ENCODE measurements at regions not wholly inside any gene's neighbourhood (a gene's known extent, or its start where the extent isn't known, plus 50 kb on each side); places are given as distances from the start of the nearest gene placed in this dataset.

DNA sequence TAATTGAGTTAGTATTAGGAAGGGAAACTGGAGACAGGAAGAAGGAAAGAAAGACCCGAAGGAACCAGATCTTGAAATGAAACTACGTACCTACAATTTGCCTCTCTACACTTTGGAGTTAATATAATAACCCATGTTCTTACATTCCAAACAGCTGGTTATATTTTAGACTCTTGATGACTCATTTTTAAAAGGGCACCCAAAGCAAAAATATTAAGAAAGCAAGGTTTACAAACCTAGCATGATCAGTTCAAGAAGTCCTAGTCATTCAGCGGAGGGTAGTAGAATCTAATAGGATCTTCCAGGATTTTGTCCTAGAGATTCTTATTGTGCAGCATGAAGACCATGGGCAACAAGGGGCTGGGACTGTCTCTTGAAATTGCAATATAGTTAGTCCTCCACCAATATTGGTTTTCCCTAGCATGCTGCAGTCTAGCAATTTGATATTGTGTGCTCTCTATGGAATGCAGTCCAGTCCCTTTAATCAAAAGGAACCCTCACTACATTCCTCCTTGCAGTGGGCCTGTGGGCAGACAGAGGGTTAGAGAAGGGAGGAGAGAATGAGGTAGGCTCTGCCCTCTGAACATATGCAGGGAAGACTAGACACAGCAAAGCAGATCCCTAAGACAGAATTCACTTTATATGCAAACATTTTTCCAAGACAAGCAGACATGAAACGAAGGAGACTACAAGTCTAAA, 230.3 kb downstream of the INHBA start:
- Histone ChIP-seq H3K27ac (ENCODE audit: low read depth, low read length, poor library complexity, severe bottlenecking) (no peak overlapping the region), H3K4me1 (ENCODE audit: insufficient read depth, low read length, poor library complexity, severe bottlenecking) (no peaks in the 10 kb centered on the region), H3K9me2 (ENCODE audit: insufficient read depth, low read length) (no peaks in the 10 kb centered on the region), H3K9me3 (ENCODE audit: low read length) (no peaks in the 10 kb centered on the region), H3K79me2 (ENCODE audit: insufficient read depth, low read depth, low read length) (no peaks in the 10 kb centered on the region), H3K4me2 (ENCODE audit: low read length) (no peak overlapping the region), H3K4me3 (ENCODE audit: low read depth, low read length, poor library complexity, severe bottlenecking) (no peak overlapping the region), H4K20me1 (ENCODE audit: insufficient read depth, low read length) (no peaks in the 10 kb centered on the region), H2AFZ (ENCODE audit: low read length) (no peak overlapping the region), H3K36me3 (ENCODE audit: insufficient read depth, low read length) (no peaks in the 10 kb centered on the region)
- no TSS peak for BruUV-seq (replicated peaks)
- CTCF ChIA-PET (ENCODE audit: unreplicated experiment) = no interaction called here
- TF ChIP-seq, protein P1, sequence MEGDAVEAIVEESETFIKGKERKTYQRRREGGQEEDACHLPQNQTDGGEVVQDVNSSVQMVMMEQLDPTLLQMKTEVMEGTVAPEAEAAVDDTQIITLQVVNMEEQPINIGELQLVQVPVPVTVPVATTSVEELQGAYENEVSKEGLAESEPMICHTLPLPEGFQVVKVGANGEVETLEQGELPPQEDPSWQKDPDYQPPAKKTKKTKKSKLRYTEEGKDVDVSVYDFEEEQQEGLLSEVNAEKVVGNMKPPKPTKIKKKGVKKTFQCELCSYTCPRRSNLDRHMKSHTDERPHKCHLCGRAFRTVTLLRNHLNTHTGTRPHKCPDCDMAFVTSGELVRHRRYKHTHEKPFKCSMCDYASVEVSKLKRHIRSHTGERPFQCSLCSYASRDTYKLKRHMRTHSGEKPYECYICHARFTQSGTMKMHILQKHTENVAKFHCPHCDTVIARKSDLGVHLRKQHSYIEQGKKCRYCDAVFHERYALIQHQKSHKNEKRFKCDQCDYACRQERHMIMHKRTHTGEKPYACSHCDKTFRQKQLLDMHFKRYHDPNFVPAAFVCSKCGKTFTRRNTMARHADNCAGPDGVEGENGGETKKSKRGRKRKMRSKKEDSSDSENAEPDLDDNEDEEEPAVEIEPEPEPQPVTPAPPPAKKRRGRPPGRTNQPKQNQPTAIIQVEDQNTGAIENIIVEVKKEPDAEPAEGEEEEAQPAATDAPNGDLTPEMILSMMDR (conservative IDR thresholded peaks at IDR 0.05; ENCODE audit: low read length) = no peak
- TF ChIP-seq EZH2phosphoT487 (IDR thresholded peaks at IDR 0.05; ENCODE audit: borderline replicate concordance, low read depth, low read length) = no peak
- intact Hi-C loops (cut with micrococcal nuclease; ENCODE audit: unreplicated experiment) = no loop called here
- POLR2A ChIA-PET = interaction anchor here (0.7 kb wide), 1 partner anchor 97 kb away, joined by 9 read pairs; no protein-coding TSS in a partner anchor
- DNase-seq (ENCODE audit: low spot score) = no peak

DNA sequence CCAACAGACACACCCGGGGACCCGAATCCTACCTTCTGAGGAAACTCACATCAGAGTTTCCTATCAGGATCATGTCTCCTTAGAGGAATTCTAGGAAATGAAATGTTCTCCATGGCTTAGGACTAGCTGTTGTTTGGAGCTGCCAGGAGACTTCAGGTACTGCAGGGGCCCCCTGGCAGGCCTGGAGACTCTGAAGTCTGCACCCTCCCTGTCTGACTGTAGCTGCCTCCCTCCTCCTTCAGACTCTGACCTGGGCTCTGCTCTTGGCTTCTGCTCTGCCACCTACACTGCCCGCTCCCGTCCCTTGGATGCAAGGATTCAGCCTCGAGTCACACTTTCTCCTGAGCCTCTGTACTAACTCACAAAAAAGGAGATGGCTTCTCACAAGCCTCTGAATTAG, 232.8 kb downstream of the INHBA start:
- BruUV-seq (replicated peaks) = no TSS peak
- no peaks in the 10 kb centered on the region for H3K9me3 ChIP-seq (ENCODE audit: low read length)
- POLR2A ChIA-PET = no interaction called here
- intact Hi-C loops (cut with micrococcal nuclease; ENCODE audit: unreplicated experiment) = no loop called here
- no peaks in the 10 kb centered on the region for H3K4me1 ChIP-seq (ENCODE audit: insufficient read depth, low read length, poor library complexity, severe bottlenecking)
- no peak overlapping the region for H3K4me2 ChIP-seq (ENCODE audit: low read length)
- no peak overlapping the region for H3K4me3 ChIP-seq (ENCODE audit: low read depth, low read length, poor library complexity, severe bottlenecking)
- H3K9me2 ChIP-seq (ENCODE audit: insufficient read depth, low read length) = no peaks in the 10 kb centered on the region
- no peak overlapping the region for H2AFZ ChIP-seq (ENCODE audit: low read length)
- CTCF ChIA-PET (ENCODE audit: unreplicated experiment) = no interaction called here
- no peak for DNase-seq (ENCODE audit: low spot score)
- no peaks in the 10 kb centered on the region for H3K79me2 ChIP-seq (ENCODE audit: insufficient read depth, low read depth, low read length)
- H3K36me3 ChIP-seq (ENCODE audit: insufficient read depth, low read length) = no peaks in the 10 kb centered on the region
- no peak overlapping the region for H3K27ac ChIP-seq (ENCODE audit: low read depth, low read length, poor library complexity, severe bottlenecking)
- TF ChIP-seq, protein P1 (conservative IDR thresholded peaks at IDR 0.05; ENCODE audit: low read length) = no peak
- no peak for TF ChIP-seq EZH2phosphoT487 (IDR thresholded peaks at IDR 0.05; ENCODE audit: borderline replicate concordance, low read depth, low read length)
- H4K20me1 ChIP-seq (ENCODE audit: insufficient read depth, low read length) = no peaks in the 10 kb centered on the region

DNA sequence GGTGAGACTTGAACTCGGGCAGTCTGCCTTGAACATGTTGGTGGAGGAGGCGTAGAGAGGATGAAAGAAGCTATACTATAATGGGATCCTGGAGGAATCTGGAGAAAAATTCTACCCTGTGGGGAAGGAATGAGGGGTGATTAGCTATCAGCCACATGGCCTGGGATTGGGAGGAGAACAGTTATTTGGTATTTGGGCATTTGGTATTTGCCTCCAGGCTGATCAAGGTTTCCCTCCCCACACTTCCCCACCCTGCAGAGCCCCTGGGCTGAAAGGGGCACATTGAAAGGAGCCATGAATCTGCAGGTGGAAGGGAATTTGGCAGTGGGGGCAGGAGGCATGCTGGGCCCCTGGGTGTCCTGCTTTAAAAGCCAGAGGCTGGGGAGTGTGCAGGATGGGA, 235.3 kb downstream of the INHBA start:
- Histone ChIP-seq H3K27ac (ENCODE audit: low read depth, low read length, poor library complexity, severe bottlenecking) (no peak overlapping the region), H3K4me3 (ENCODE audit: low read depth, low read length, poor library complexity, severe bottlenecking) (no peak overlapping the region), H4K20me1 (ENCODE audit: insufficient read depth, low read length) (no peaks in the 10 kb centered on the region), H3K4me2 (ENCODE audit: low read length) (no peak overlapping the region), H3K36me3 (ENCODE audit: insufficient read depth, low read length) (no peaks in the 10 kb centered on the region), H3K79me2 (ENCODE audit: insufficient read depth, low read depth, low read length) (no peaks in the 10 kb centered on the region), H2AFZ (ENCODE audit: low read length) (no peak overlapping the region), H3K4me1 (ENCODE audit: insufficient read depth, low read length, poor library complexity, severe bottlenecking) (no peaks in the 10 kb centered on the region), H3K9me3 (ENCODE audit: low read length) (no peaks in the 10 kb centered on the region), H3K9me2 (ENCODE audit: insufficient read depth, low read length) (no peaks in the 10 kb centered on the region)
- DNase-seq (ENCODE audit: low spot score) = no peak
- ChIA-PET POLR2A (no interaction called here), CTCF (ENCODE audit: unreplicated experiment) (no interaction called here)
- intact Hi-C loops (cut with micrococcal nuclease; ENCODE audit: unreplicated experiment) = no loop called here
- no peak for TF ChIP-seq EZH2phosphoT487 (IDR thresholded peaks at IDR 0.05; ENCODE audit: borderline replicate concordance, low read depth, low read length)
- TF ChIP-seq, protein P1 (conservative IDR thresholded peaks at IDR 0.05; ENCODE audit: low read length) = no peak
- BruUV-seq (replicated peaks) = no TSS peak
